PFSK-1 (cell line): ENCODE measurements at regions not wholly inside any gene's neighbourhood (a gene's known extent, or its start where the extent isn't known, plus 50 kb on each side); places are given as distances from the start of the nearest gene placed in this dataset.

Experiments
- FOXP2 ChIP-seq: optimal IDR thresholded peaks from 2 replicates; pipeline ENCODE3; 2011; ENCODE audit warnings: borderline replicate concordance, control low read depth, inconsistent platforms; ENCODE audit not compliant: insufficient read depth; ENCODE audit errors: extremely low read length, extremely low read depth
- POLR2AphosphoS5 ChIP-seq: IDR thresholded peaks from 2 replicates; pipeline ENCODE4 v1.6.1; 2012; ENCODE audit warnings: low read depth, mild to moderate bottlenecking, control low read depth, low read length, moderate library complexity
- REST ChIP-seq, 2 experiments: IDR thresholded peaks; 2 replicates each; pipeline versions ENCODE4 v1.6.1 to v1.8.0; 2011 to 2012; ENCODE audit warnings: low read depth in 2 of 2, low read length in 2 of 2, control low read depth in 1 of 2, inconsistent platforms in 1 of 2, mild to moderate bottlenecking in 1 of 2, moderate library complexity in 1 of 2; ENCODE audit not compliant: insufficient read depth in 1 of 2
- SIN3A ChIP-seq: IDR thresholded peaks from 2 replicates; pipeline ENCODE4 v1.6.1; 2012; ENCODE audit warnings: mild to moderate bottlenecking, low read length, moderate library complexity, borderline replicate concordance; ENCODE audit not compliant: insufficient read depth
- TAF1 ChIP-seq: IDR thresholded peaks from 2 replicates; pipeline ENCODE4 v1.6.1; 2012; ENCODE audit warnings: low read length, control low read depth, borderline replicate concordance; ENCODE audit not compliant: insufficient read depth

GRCh38 chr13:37482331-37482730 is 116.2 kb downstream of the POSTN start:
- TF ChIP-seq FOXP2 (no peak), SIN3A (no peak), REST (IDR thresholded peaks at IDR 0.05; ENCODE audit: insufficient read depth in 1 of 2, low read depth in 2 of 2, low read length in 2 of 2) (no peak), POLR2AphosphoS5 (no peak), TAF1 (no peak)

- TF ChIP-seq TAF1 (no peak), FOXP2 (no peak), SIN3A (no peak), POLR2AphosphoS5 (no peak), REST (IDR thresholded peaks at IDR 0.05; ENCODE audit: insufficient read depth in 1 of 2, low read depth in 2 of 2, low read length in 2 of 2) (no peak)
Measured at GRCh38 chr13:37481885-37482227, 116.7 kb downstream of the POSTN start.

- TF ChIP-seq TAF1, result no peak
- TF ChIP-seq POLR2AphosphoS5, result no peak
- TF ChIP-seq REST (IDR thresholded peaks at IDR 0.05; ENCODE audit: insufficient read depth in 1 of 2, low read depth in 2 of 2, low read length in 2 of 2), result no peak
- no peak for TF ChIP-seq SIN3A
- no peak for TF ChIP-seq FOXP2
Measured at GRCh38 chr13:37481011-37481884, 117.3 kb downstream of the POSTN start.

GRCh38 chr13:37479916-37480315 is 118.7 kb downstream of the POSTN start:
- no peak for TF ChIP-seq POLR2AphosphoS5

GRCh38 chr13:37476874-37477273 is 121.7 kb downstream of the POSTN start:
- TF ChIP-seq FOXP2 (no peak), POLR2AphosphoS5 (no peak), REST (IDR thresholded peaks at IDR 0.05; ENCODE audit: insufficient read depth in 1 of 2, low read depth in 2 of 2, low read length in 2 of 2) (no peak), TAF1 (no peak), SIN3A (no peak)
